ENCODE measurements at regions not wholly inside any gene's neighbourhood (a gene's known extent, or its start where the extent isn't known, plus 50 kb on each side); places are given as distances from the start of the nearest gene placed in this dataset.

DNA sequence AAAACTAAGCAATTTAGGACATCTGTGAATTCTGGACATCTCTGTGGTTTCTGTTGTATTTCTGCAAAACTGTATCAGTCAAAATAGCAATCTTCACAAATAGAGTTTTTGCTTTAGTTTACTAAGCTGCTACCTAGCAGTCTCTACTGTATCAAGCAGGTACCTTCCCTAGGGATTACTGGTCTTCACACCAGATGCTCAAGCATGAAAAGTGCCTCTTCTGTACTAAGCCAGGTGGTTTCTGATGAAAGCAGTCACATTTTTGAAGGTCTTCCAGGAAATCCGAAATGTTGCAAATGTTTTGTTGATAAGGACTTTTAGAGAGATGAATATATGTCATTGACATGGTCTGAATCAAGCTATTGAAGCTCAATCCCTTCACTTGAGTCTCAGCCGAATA lies 540.0 kb downstream of the KCTD16 start:
- TF ChIP-seq, protein P1, sequence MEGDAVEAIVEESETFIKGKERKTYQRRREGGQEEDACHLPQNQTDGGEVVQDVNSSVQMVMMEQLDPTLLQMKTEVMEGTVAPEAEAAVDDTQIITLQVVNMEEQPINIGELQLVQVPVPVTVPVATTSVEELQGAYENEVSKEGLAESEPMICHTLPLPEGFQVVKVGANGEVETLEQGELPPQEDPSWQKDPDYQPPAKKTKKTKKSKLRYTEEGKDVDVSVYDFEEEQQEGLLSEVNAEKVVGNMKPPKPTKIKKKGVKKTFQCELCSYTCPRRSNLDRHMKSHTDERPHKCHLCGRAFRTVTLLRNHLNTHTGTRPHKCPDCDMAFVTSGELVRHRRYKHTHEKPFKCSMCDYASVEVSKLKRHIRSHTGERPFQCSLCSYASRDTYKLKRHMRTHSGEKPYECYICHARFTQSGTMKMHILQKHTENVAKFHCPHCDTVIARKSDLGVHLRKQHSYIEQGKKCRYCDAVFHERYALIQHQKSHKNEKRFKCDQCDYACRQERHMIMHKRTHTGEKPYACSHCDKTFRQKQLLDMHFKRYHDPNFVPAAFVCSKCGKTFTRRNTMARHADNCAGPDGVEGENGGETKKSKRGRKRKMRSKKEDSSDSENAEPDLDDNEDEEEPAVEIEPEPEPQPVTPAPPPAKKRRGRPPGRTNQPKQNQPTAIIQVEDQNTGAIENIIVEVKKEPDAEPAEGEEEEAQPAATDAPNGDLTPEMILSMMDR (IDR thresholded peaks at IDR 0.05; ENCODE audit: control extremely low read depth, extremely low read depth) = no peak
- H3K9ac ChIP-seq (ENCODE audit: insufficient read depth in 1 of 2, low read length in 2 of 2) = no peak overlapping the region
- DNase-seq (no peak), ATAC-seq (ENCODE audit: insufficient read depth, low FRiP score) (no peak)
- H3K36me3 ChIP-seq (ENCODE audit: control insufficient read depth in 4 of 4, insufficient read depth in 4 of 4, low read length in 4 of 4) = no peaks in the 10 kb centered on the region
- H3K4me1 ChIP-seq (ENCODE audit: control insufficient read depth in 5 of 5, insufficient read depth in 5 of 5, low read length in 5 of 5) = no peaks in the 10 kb centered on the region
- WGBS, 2 donors = 46 to 76% methylated on average over 2 of the region's 2 CpGs
- H3K9me3 ChIP-seq (ENCODE audit: control insufficient read depth in 4 of 4, insufficient read depth in 3 of 4, low read length in 3 of 4) = no peaks in the 10 kb centered on the region
- H3K27me3 ChIP-seq (ENCODE audit: control insufficient read depth in 3 of 3, insufficient read depth in 3 of 3, low read length in 2 of 3) = no peaks in the 10 kb centered on the region
- no peak overlapping the region for H3K27ac ChIP-seq (ENCODE audit: low read depth in 1 of 2, low read length in 1 of 2)
- no peak overlapping the region for H3K4me3 ChIP-seq

DNA sequence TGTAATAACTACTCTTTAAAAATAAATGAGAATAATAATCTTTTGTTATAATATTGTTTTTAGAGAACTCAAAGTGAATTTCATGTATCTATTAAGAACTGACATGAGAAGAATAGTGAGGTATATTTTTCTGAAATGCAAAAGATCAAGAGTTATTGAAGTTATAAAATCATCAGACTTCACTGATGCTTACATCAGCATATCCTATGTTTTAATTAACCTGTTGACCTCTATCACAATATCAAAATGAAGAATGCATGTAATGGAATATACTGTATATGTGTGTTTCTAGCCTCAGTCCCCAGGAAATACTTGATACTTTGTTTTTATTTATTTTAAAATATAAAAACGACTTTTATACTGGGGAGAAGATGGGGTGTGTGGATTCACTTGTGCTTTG lies 533.1 kb downstream of the KCTD16 start:
- WGBS, 2 donors = 50 to 54% methylated on average over 1 of the region's 1 CpG
- no peak overlapping the region for H3K4me3 ChIP-seq
- H3K4me1 ChIP-seq (ENCODE audit: control insufficient read depth in 5 of 5, insufficient read depth in 5 of 5, low read length in 5 of 5) = no peaks in the 10 kb centered on the region
- ATAC-seq (ENCODE audit: insufficient read depth, low FRiP score) = no peak
- TF ChIP-seq, protein P1 (IDR thresholded peaks at IDR 0.05; ENCODE audit: control extremely low read depth, extremely low read depth) = no peak
- H3K9ac ChIP-seq (ENCODE audit: insufficient read depth in 1 of 2, low read length in 2 of 2) = no peak overlapping the region
- H3K27me3 ChIP-seq (ENCODE audit: control insufficient read depth in 3 of 3, insufficient read depth in 3 of 3, low read length in 2 of 3) = no peaks in the 10 kb centered on the region
- H3K36me3 ChIP-seq (ENCODE audit: control insufficient read depth in 4 of 4, insufficient read depth in 4 of 4, low read length in 4 of 4) = no peaks in the 10 kb centered on the region
- no peak overlapping the region for H3K27ac ChIP-seq (ENCODE audit: low read depth in 1 of 2, low read length in 1 of 2)
- H3K9me3 ChIP-seq (ENCODE audit: control insufficient read depth in 4 of 4, insufficient read depth in 3 of 4, low read length in 3 of 4) = no peaks in the 10 kb centered on the region
- no peak for DNase-seq

DNA sequence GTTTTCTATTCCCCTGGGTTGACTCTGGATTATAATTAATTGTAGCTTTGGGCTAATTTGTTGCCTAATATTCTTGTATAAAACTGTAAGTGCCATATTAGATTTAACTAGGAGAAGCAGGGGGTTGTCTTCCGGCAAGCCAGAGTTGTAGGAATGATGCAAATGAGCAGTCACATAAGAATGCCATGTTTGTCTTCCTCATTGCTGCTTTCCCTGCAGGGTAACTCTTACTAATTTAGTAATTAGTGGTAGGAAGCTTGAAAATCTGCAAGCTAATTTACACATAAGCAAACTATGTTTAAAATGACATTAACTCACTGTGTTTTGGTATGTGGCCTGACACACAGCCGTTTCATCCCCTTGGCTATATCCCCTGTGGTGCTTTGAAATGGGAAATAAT lies 527.8 kb downstream of the KCTD16 start:
- WGBS, 2 donors = 83 to 90% methylated on average over 2 of the region's 2 CpGs
- DNase-seq = no peak
- Histone ChIP-seq H3K4me1 (ENCODE audit: control insufficient read depth in 5 of 5, insufficient read depth in 5 of 5, low read length in 5 of 5) (no peaks in the 10 kb centered on the region), H3K4me3 (no peak overlapping the region), H3K27me3 (ENCODE audit: control insufficient read depth in 3 of 3, insufficient read depth in 3 of 3, low read length in 2 of 3) (no peaks in the 10 kb centered on the region), H3K9ac (ENCODE audit: insufficient read depth in 1 of 2, low read length in 2 of 2) (no peak overlapping the region), H3K9me3 (ENCODE audit: control insufficient read depth in 4 of 4, insufficient read depth in 3 of 4, low read length in 3 of 4) (no peaks in the 10 kb centered on the region), H3K36me3 (ENCODE audit: control insufficient read depth in 4 of 4, insufficient read depth in 4 of 4, low read length in 4 of 4) (no peaks in the 10 kb centered on the region), H3K27ac (ENCODE audit: low read depth in 1 of 2, low read length in 1 of 2) (no peak overlapping the region)
- no peak for ATAC-seq (ENCODE audit: insufficient read depth, low FRiP score)
- TF ChIP-seq, protein P1 (IDR thresholded peaks at IDR 0.05; ENCODE audit: control extremely low read depth, extremely low read depth) = no peak

DNA sequence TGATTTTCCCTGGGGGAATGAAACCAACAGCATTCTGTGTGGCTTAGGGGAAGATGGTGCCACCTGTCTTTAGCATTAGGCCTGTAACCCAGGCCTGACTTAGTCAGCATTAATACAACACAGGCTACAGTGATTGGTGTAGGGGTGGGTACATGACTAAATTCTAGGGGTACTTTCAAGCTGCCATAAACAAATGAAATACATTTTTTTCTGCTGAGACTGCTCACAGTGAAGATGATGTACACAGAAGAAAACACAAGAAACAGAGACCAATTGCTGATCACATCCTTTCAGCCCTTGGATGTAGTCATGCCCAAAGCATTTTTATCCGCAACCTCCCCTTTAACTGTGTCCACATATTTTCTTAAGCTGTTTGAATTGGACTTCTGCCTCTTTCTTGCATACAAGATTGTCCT lies 527.2 kb downstream of the KCTD16 start:
- Histone ChIP-seq H3K27ac (ENCODE audit: low read depth in 1 of 2, low read length in 1 of 2) (no peak overlapping the region), H3K9ac (ENCODE audit: insufficient read depth in 1 of 2, low read length in 2 of 2) (no peak overlapping the region), H3K4me3 (no peak overlapping the region), H3K4me1 (ENCODE audit: control insufficient read depth in 5 of 5, insufficient read depth in 5 of 5, low read length in 5 of 5) (no peaks in the 10 kb centered on the region), H3K27me3 (ENCODE audit: control insufficient read depth in 3 of 3, insufficient read depth in 3 of 3, low read length in 2 of 3) (no peaks in the 10 kb centered on the region), H3K9me3 (ENCODE audit: control insufficient read depth in 4 of 4, insufficient read depth in 3 of 4, low read length in 3 of 4) (peaks cover 0 to 3% (median 0%) of the 10 kb centered on the region in 4 donors), H3K36me3 (ENCODE audit: control insufficient read depth in 4 of 4, insufficient read depth in 4 of 4, low read length in 4 of 4) (no peaks in the 10 kb centered on the region)
- TF ChIP-seq, protein P1 (IDR thresholded peaks at IDR 0.05; ENCODE audit: control extremely low read depth, extremely low read depth) = no peak
- 78 to 89% methylated on average over 1 of the region's 1 CpG for WGBS, 2 donors
- DNase-seq (no peak), ATAC-seq (ENCODE audit: insufficient read depth, low FRiP score) (no peak)

All from lung (tissue), 11 donors.